K562 (cell line): ENCODE measurements at regions not wholly inside any gene's neighbourhood (a gene's known extent, or its start where the extent isn't known, plus 50 kb on each side); places are given as distances from the start of the nearest gene placed in this dataset.

Experiments used
- ATF2 ChIP-seq: sonication (generic); formaldehyde crosslinking; IDR thresholded peaks from 2 replicates; pipeline ENCODE4 v1.8.1; 2022; ENCODE audit warnings: missing genetic modification reagents
- EP300 ChIP-seq: IDR thresholded peaks from 2 replicates; pipeline ENCODE4 v1.6.1; 2012; ENCODE audit warnings: low read length, improper control_type of control experiment
- GTF2A2 ChIP-seq: IDR thresholded peaks from 2 replicates; pipeline ENCODE4 v1.6.1; 2016; ENCODE audit warnings: mild to moderate bottlenecking, missing genetic modification characterization, missing compliant biosample characterization
- RNF2 ChIP-seq: sonication (generic); IDR thresholded peaks from 2 replicates; pipeline ENCODE4 v1.6.1; 2016
- ZNF143 ChIP-seq: sonication (generic); formaldehyde crosslinking; IDR thresholded peaks from 2 replicates; pipeline ENCODE4 v1.9.0; 2022; ENCODE audit warnings: mild to moderate bottlenecking, missing genetic modification reagents

GRCh38 chr5:89338935-89339334 is 456.0 kb upstream of the MEF2C start:
- TF ChIP-seq EP300 = no peak
- no peak for TF ChIP-seq RNF2
- TF ChIP-seq ATF2 (CRISPR knock-in tag) = no peak
- no peak for TF ChIP-seq GTF2A2 (tag)
- no peak for TF ChIP-seq ZNF143 (CRISPR knock-in tag)
